GM19455 (cell line): ENCODE measurements at regions not wholly inside any gene's neighbourhood (a gene's known extent, or its start where the extent isn't known, plus 50 kb on each side); places are given as distances from the start of the nearest gene placed in this dataset.
"Not testable (repeated sequence)": the region's sequence is repeated elsewhere in the genome, so short reads cannot be mapped to it uniquely, and the experiment has no call there.

Experiments
- ATAC-seq: cut with Tn5 transposase; IDR thresholded peaks from one replicate; pipeline ENCODE4 v1.9.1; 2021; ENCODE audit not compliant: unreplicated experiment

DNA sequence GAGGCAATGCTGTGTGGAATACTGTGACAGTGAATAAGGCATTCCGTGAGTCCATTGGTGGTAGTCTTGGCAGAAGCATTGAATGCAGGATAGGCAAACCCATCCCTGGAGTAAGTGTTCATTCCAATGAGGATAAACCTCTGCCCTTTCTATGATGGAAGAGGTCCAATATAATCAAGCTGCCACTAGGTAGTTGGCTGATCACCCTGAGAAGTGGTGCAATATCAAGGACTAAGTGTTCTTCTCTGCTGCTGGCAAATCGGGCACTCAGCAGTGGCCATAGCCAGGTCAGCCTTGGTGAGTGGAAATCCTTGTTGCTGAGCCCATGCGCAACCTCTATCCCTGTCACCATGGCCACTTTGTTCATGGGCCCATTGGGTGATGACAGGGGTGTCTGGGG is 70.1 kb downstream of the FBXO4 start:
- no peak for ATAC-seq

DNA sequence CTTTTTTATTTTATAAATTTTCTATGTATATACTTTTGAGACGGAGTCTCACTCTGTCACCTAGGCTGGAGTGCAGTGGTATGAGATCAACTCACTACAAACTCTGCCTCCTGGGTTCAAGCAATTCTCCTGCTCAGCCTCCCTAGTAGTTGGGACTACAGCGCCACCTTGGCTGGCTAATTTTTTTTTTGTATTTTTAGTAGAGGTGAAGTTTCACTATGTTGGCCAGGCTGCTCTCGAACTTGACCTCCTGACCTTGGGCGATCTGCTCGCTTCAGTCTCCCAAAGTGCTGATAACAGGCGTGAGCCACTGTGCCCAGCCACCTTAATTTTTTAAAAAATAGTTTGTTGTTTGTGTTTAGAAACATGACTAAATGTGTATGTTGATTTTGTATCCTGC is 76.6 kb downstream of the FBXO4 start:
- no peak for ATAC-seq

GRCh38 chr5:42003852-42004251 is 78.8 kb downstream of the FBXO4 start:
- not testable (repeated sequence) for ATAC-seq

DNA sequence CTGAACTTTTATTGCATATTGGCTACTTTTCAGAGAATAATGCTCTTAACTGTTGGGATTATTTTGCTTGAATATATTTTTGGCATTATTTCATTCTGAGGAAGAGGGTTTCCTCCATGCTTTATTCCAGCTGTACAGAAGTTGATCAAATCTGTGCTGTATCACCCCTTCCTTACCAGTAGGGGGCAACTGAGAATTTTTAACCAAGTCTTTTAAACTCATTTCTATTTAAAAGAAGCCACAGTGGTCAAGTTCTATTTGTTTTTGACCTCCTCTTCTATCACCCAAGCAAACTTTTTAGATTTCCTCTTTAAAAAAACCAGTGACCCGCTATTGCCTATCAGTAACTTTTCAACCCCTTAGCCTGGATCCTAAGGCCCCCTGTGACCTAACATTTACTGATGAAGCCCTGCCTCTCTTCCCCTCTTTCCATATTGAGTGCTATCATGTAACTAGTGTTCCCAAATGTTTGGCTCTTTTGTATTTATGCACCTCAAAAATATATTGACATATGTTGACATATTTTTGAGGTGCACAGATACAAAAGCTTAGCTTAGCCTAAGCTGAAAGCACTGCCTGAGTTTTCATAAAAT is 80.6 kb downstream of the FBXO4 start:
- peak; percentile 59 for ATAC-seq

GRCh38 chr5:42013561-42013960 is 88.5 kb downstream of the FBXO4 start:
- ATAC-seq: no peak

GRCh38 chr5:42015254-42015653 is 90.2 kb downstream of the FBXO4 start:
- ATAC-seq: no peak

DNA sequence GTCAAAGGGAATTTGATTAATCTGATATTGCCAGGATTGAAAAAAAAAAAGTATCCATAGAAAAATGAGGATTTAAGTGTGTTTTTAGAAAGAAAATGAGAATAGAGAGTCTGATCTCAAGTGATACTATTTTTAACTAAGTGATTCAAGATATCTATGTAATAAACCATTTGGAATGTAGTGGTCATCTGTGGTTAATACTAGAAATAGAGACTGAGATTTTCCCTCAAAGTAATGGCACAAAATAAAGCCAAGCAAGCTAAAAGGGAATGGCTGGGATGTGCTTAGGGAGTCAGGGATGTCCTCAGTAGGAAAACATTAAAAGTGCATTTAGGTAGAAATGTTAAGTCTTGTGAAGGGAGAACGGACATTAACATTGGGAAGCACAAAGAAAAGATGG is 90.6 kb downstream of the FBXO4 start:
- ATAC-seq: no peak

DNA sequence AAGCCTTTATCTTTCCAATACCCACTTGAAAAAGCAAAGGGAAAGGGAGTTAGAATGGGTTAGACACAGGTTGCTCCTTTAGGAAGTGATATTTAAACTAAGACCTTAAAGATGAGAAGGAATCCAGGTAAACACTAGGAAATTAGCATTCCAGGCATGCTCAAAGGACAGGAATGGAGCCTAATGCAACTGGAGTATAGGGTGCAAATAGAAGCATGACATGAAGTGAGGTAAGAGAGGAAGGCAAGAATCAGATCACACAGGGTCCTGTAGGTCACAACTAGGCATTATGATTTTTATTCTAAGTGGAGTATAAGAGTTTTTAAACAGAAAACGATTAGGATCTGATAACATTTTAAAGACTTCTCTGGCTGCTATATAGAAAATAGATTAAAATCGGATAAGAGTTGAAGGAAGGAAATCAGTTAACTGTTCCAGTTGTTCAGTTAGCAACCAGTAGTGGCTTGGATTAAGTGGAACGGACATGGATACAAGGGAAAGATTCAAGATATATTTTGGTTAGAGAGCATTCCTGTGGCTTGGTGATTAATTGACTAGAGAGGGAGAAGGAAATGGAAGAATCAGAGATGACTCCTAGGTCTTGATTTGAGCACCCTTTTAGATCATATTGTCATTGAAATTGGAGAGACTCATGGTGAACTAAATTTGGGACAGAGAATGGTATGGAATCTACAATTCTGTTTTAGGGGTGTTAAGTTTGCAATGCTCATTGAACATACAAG is 95.9 kb downstream of the FBXO4 start:
- ATAC-seq: no peak

GRCh38 chr5:42021923-42022322 is 96.8 kb downstream of the FBXO4 start:
- no peak for ATAC-seq

DNA sequence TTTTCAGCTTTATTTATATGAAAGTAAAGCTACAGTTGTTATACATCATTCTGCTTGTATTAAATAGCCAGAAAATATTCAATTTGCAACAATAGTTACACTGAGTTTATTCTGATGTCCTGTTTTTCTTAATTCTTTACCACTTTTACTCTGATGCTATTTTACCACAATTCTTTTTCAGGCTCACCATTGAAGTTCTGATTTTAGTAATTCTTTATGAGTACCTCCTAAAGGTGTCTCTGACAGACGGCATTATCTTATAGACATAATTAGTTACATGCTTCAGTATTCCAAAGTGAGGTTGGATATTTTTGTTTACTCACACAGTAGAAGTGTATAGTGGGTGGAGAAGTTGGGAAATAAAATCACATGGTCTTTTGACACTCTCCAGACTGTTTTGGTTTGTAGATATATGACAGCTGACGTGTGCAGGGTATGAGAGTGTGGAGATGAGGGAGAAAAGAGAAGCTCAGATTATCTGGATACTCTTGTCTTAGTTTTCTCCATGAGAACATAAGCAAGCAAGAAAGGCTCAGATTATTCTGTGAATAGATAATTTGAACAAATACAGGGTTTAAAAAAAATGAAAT is 97.4 kb downstream of the FBXO4 start:
- no peak for ATAC-seq

- no peak for ATAC-seq
Observed at GRCh38 chr5:42026446-42026845, 101.4 kb downstream of the FBXO4 start.

- ATAC-seq: no peak
Observed at GRCh38 chr5:42032137-42032536, 107.1 kb downstream of the FBXO4 start.

GRCh38 chr5:42035526-42035925 is 110.4 kb downstream of the FBXO4 start:
- ATAC-seq: no peak

GRCh38 chr5:42036379-42036778 is 111.3 kb downstream of the FBXO4 start:
- no peak for ATAC-seq

DNA sequence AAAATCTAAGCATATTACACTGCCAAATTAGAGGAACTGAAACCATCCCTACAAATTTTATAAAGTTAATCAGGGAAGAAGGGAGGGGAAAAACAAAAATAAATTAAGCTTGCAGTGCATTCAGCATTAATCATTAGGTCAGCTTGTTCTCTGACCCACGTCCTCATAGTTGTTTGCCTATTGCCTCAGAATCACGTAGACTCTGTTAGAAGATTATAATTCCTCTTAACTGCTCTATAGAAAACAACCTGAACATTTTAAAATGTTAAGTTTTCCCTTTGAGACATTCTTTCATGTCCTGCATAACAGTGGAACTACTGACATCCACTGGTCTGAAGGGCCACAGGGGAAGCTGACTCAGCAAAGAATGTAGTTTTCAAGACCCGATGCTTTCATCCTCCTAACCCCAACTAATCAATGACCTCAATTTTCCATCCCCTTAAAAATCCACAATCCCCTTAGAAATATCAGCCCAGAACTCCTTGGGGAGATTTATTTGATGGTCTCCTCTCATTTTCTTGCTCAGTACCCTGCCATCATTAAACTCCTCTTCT is 112.4 kb downstream of the FBXO4 start:
- no peak for ATAC-seq

- no peak for ATAC-seq
Observed at GRCh38 chr5:42043400-42043799, 118.3 kb downstream of the FBXO4 start.

DNA sequence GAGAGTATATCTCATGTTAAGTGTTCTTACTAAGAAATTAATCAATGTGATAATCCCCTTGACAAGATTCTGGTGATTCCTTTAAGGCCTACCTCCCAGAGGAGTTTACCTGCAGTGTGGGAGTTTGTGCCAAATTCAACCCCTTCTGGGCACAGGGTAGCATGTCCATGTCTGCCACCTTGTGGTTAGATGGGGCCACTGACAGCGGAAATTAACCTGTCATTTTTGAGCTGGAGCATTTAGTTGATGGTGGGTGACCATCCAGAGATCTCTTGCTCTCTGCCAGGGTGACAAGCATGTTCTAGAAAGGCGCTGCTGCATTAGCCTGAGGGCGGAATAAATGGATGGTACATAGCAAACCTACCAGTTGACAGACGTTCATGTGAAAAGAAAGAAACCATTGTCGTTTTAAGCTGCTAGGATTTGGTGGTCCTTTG is 132.2 kb downstream of the FBXO4 start:
- peak; percentile 95 for ATAC-seq

DNA sequence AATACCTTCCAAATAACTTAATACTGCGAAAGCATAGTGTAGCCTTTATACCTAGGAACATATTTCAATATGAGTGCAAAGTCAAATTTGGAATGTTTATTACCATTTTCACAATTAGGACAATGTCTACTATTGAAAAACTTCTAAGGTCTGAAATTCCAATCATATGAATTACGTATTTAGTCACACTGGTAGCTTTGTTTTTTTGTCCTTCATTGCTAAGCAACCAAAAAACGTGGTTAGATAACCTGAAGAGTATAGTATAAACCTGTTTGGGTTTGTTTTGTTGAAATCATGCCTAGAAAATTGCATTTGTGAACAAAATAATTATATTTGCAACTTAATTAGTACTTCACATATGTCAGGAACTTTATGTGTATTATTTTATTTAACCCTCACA is 134.2 kb downstream of the FBXO4 start:
- no peak for ATAC-seq

- ATAC-seq: no peak
Observed at GRCh38 chr5:42059778-42060464, 134.8 kb downstream of the FBXO4 start.

GRCh38 chr5:42061121-42061520 is 136.0 kb downstream of the FBXO4 start:
- ATAC-seq: no peak

DNA sequence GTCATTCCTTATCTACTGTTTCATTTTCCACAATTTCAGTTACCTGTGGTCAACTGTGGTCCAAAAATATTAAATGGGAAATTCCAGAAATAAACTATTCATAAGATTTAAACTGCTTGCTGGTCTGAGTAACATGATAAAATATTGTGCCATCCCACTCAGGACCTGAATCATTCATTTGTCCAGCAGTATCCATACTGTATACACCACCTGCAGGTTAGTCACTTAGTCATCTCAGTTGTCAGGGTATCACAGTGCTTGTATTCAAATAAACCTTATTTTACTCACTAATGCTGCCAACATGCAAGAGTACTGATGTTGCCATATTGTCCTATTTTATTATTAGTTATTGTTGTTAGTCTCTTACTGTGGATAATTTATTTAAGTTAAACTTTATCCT is 139.7 kb downstream of the FBXO4 start:
- no peak for ATAC-seq

GRCh38 chr5:42066131-42066530 is 141.1 kb downstream of the FBXO4 start:
- no peak for ATAC-seq
